ENCODE measurements at regions not wholly inside any gene's neighbourhood (a gene's known extent, or its start where the extent isn't known, plus 50 kb on each side); places are given as distances from the start of the nearest gene placed in this dataset.
"Not testable (repeated sequence)": the region's sequence is repeated elsewhere in the genome, so short reads cannot be mapped to it uniquely, and the experiment has no call there.

DNA sequence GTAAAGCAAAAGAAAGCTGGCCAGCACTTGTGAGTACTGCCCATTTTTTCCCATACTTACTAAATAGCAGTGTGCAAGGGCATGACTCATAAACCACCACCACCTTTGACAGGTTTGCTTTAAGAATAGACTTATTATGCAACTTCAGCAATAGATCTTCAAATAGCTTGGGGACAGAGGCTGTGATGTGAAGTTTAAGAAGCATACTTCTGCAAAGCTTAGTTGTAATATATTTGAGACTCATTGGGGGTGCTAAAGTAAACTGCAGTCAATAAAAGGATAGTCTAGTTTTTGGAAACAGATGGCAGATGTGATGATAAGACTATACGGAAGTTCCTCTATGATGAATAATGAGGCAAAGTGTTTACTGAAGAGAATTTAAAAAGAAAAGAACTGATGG lies 210.0 kb downstream of the PLA2G4A start:
- DNase-seq, result peak; percentile 38

DNA sequence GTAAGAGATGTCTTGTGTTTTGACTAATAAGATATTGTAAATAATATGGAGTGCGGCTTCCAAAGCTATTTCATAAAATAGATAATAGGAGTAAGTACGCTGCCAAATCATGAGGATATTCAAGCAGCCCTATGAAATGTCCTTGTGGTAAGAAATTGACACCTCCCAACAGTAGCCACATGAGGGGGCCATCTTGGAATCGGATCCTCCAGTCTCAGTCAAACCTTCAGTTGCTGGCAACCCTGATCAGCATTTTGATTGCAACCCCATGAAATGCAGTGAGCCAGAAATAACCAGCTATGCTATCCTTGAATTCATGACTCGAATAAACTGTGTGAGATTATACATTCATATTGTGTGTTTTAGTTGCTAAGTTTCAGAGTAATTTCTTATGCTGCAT lies 212.4 kb downstream of the PLA2G4A start:
- no peak for DNase-seq

DNA sequence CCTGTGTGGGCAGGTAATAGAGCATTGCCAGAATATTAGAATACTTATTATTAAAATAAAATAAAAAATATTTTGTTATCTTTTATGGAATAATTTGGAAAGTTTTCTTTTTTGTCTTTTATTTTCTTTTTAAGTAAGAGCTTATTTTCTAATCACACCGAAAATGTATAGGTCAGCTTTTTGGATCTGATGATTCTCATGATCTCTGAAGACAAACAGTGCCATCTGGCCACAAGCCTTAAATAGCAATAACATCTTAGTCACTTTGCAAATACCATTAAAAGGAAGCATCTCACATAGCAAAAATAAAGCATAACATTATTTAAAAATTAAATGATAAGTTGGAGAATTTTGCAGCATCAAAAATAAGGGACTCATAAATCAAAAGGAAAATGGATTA lies 213.8 kb downstream of the PLA2G4A start:
- no peak for DNase-seq

DNA sequence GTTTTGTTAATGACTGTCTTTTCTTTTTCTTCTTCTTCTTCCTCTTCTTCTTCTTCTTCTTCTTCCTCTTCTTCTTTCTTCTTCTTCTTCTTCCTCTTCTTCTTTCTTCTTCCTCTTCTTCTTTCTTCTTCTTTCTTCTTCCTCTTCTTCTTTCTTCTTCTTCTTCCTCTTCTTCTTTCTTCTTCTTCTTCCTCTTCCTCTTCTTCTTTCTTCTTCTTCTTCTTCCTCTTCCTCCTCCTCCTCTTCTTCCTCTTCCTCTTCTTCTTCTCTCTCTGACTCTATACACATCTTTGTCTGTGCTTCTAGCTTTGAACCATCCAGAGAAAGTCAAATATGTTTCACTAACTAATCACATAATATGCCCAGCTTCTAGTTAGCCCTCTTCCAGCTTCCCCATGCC lies 214.7 kb downstream of the PLA2G4A start:
- DNase-seq, result not testable (repeated sequence)

DNA sequence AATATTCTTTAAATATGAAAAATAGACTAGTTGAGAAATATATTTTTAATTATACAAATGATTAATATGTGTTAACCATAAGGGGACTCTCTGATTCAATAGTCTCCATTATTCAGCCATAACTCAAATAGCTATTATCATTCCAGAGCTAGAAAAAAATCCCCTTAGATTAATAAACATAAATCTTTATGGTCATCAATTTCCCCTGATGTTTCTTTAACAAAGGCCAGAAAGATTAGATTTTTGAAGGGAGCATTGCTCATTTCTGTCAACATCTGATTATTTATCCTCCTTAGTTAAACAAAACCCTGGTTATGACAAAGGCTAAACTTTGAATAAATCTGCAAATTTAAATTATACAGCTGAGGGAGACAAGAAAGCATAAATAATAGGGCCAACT lies 215.7 kb downstream of the PLA2G4A start:
- DNase-seq, result no peak

DNA sequence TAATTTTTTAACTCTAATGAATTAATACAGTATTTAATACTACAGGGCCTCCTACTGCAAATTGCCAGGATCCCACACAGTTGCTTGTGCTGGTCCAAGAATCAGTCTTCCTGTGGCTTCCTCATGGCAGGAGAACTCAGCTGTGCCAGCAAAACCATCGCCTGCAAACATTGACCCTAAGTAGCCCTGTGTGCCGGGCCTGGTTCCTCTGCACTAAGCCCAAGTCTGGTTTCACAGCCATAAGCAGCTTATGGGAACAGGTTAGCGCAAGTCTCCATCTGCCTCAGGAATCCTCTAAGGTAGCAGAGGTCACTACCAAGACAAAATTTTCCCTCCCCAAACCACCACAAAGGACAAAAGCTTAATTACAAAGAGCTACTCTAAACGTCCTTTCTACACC lies 216.6 kb downstream of the PLA2G4A start:
- DNase-seq, result no peak

DNA sequence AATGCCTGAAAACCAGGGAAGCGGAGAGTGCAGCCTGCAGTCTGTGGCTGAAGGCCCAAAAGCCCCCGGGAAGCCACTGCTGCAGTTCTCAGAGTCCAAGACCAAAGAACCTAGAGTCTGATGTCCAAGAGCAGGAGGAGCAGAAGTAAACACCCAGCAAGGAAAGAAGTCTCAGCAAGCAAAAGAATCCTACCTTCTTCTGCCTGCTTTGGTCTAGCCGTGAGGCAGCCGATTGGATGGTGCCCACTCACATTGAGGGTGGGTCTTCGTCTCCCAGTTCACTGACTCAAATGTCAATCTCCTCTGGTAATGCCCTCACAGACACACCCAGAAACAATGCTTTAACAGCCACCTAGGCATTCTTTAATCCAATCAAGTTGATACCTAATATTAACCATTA lies 217.5 kb downstream of the PLA2G4A start:
- no peak for DNase-seq

DNA sequence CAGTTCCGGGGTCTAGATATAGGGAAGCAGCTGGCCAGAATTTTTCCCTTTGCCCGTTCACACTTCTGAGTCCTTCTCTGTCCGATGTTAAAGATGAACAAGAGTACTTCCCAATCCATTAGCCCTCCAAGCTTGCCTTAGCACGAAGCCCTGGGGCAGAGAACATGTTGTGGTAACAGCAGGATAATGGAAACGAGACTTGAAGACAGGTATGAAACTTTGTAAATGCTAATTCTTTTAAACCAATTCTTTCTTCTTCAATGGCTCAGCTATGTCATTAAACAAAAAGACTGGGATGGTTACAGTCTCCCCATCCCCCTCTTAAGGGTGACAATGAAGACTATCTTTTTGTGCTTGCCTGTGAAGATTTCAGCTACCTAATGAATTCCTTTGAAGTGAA lies 218.5 kb downstream of the PLA2G4A start:
- DNase-seq, result no peak

DNA sequence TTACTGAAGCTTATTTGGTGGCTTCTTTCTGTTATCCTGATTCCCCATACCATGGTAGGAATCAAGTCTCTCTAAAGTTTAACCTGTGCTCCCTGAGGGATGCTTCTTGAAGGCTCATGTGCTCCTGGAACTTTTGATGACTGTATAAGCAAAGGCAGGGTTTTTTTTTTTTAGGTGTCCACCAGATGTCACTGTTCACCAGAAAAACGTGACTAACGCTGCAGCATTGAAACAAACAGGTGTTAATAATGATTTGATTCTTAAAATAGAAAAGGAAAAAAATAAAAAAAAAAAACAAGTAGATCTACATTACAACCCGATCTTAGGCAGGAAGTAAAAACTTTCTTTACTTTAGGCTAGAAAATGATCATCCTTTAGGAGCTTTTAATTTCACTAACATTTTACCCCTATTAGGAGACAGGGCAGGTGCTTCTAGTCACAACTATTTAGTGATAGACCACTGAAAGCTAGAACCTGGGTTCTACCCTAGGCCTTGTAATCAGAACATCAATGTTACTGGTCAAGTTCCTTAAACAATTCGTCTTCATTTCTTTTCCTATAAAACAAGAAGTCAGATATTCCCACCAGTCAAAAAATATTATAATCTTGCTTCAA lies 223.0 kb downstream of the PLA2G4A start:
- no peak for DNase-seq

DNA sequence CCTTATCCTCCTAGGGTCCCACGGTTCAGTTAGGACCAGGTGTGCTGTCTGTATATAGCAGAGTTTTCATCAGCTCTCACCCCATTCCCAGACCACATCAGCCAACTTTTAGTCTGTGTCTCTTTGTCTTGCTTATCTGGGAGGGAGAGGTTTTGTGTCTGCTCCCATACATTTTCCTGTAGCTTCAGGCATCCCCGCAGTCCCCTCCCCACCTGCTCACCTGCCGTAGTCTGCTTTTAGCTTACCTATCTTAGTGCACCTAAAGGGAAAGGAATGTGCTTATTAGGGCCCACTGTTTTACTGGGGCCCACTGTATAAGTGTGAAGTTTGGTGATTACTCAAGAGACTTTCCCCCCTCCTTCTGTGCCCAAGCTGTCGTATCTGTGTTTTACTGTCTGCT lies 225.1 kb downstream of the PLA2G4A start:
- no peak for DNase-seq

DNA sequence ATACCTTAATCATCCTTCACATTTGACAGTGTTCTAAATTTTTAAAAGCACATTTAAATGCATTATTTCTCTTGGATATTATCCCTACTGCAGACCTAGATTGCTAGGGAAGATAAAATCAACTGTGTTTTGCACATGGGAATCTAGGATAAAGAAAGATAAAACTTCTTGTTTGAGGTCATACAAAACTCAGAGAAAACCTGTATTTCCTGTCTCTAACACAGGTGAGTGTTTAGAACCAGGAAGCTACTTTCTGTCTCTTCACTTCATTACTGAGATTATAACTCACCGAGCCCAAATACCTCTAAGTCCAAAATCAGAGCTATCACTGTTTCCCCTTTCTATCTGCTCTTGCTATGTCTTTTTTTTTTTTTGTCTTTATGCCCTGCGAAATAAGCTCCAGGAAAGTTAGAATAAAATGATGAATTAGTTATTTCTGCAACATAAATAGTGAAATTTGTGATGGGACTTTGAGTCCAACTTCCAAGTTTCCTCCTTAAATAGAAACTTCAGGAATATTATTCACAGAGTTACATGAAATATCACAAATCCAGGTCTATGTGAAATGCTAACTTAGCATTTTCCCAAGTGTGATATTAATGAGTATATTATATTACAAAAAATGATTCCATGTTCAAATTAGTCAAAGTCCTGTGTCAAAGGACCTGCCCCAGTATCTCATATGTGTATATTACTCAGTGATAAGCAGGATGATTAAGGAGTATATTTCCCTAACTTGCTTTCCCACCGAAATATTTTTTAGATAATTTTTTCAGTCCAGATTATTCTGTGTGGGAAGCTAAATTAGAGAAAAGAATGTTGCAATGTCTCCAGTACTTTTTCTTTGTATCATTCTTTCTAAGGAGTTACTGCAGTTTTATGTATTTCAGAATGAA lies 226.4 kb downstream of the PLA2G4A start:
- DNase-seq, result no peak

DNA sequence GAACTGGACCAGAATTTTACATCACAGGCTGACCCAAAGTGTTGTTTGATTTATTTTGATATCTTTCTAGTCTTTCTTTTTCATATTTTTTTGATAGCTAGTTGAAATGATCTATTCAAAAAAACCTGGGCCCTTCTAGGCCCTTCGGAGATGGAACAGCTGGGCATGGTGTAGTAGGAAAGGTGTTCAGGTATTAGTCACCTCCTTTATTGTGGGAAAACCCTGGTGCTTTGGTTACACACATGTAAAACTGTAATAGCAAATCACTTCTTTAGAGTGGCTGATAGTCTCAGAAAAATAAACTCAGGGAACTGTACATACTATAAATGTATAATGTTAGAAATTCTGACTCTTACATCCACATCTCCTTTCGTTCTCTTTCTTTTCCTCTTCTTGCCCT lies 234.5 kb downstream of the PLA2G4A start:
- no peak for DNase-seq

DNA sequence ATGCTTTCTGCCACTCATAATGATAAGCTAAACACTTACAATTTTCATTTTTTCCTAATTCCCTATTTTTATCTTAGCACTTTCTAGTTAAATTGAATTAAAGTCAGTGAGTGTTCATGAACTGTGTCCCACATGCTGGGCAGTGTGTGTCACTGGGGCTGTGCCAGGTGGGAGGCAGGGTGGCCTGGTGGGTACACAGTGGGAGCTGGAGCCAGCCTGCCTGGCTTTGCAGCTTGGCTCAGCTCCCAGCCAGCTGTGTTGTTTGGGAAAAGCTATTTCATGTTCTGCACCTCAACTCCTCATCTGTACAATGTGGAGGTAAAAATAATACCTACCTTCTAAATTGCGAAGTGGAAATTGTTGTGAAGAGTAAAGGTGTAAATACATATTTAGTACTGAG lies 238.4 kb downstream of the PLA2G4A start:
- DNase-seq, result no peak

DNA sequence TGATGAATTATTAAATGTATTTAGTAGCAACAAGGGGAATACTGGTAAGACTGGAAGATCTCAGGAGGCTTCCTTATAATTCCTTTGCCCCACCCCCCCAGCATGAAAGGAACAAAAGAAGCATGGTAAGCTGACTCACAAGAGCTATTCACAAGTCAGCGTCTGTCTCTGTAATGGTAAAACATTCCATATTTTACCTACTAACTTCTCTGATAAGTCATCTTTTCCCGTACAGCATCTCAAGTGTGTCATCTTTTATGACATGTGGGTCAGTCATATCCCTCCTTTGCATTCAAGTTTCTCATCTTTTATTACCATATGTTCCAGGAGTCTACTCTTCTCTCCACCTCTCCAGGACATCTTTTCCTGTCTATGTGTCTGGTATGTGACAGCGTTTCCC lies 241.3 kb downstream of the PLA2G4A start:
- DNase-seq, result no peak

DNA sequence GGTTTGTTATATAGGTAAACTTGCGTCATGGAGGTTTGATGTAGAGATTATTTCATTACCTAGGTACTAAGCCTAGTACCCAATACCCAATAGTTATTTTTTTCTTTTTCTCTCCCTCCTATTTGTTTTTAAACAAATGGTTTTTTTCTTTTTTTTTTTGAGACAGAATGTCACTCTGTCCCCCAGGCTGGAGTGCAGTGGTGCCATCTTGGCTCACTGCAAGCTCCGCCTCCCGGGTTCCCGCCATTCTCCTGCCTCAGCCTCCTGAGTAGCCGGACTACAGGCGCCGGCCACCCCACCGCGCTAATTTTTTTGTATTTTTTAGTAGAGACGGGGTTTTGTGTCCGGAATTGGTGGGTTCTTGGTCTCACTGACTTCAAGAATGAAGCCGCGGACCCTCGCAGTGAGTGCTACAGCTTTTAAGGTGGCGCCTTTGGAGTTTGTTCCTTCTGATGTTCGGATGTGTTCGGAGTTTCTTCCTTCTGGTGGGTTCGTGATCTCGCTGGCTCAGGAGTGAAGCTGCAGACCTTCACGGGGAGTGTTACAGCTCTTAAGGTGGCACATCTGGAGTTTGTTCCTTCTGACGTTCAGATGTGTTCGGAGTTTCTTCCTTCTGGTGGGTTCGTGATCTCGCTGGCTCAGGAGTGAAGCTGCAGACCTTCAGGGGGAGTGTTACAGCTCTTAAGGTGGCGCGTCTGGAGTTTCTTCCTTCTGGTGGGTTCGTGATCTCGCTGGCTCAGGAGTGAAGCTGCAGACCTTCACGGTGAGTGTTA lies 243.7 kb downstream of the PLA2G4A start:
- not testable (repeated sequence) for DNase-seq

DNA sequence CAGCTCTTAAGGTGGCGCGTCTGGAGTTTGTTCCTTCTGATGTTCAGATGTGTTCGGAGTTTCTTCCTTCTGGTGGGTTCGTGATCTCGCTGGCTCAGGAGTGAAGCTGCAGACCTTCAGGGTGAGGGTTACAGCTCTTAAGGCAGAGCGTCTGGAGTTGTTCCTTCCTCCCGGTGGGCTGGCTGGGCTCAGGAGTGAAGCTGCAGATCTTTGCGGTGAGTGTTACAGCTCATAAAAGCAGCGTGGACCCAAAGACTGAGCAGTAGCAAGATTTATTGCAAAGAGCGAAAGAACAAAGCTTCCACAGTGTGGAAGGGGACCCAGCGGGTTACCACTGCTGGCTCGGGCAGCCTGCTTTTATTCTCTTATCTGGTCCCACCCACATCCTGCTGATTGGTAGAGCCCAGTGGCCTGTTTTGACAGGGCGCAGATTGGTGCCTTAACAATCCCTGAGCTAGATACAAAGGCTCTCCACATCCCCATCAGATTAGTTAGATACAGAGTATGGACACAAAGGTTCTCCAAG lies 244.3 kb downstream of the PLA2G4A start:
- not testable (repeated sequence) for DNase-seq

DNA sequence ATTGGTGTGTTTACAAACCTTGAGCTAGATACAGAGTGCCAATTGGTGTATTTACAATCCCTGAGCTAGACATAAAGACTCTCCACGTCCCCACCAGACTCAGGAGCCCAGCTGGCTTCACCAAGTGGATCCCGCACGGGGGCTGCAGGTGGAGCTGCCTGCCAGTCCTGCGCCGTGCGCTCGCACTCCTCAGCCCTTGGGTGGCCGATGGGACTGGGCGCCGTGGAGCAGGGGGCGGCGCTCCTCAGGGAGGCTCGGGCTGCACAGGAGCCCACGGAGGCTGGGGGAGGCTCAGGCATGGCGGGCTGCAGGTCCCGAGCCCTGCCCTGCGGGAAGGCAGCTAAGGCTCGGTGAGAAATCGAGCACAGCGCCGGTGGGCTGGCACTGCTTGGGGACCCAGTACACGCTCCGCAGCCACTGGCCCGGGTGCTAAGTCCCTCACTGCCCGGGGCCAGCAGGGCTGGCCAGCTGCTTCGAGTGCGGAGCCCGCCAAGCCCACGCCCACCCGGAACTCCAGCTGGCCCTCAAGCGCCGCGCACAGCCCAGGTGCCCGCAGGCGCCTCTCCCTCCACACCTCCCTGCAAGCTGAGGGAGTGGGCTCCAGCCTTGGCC lies 245.0 kb downstream of the PLA2G4A start:
- not testable (repeated sequence) for DNase-seq

DNA sequence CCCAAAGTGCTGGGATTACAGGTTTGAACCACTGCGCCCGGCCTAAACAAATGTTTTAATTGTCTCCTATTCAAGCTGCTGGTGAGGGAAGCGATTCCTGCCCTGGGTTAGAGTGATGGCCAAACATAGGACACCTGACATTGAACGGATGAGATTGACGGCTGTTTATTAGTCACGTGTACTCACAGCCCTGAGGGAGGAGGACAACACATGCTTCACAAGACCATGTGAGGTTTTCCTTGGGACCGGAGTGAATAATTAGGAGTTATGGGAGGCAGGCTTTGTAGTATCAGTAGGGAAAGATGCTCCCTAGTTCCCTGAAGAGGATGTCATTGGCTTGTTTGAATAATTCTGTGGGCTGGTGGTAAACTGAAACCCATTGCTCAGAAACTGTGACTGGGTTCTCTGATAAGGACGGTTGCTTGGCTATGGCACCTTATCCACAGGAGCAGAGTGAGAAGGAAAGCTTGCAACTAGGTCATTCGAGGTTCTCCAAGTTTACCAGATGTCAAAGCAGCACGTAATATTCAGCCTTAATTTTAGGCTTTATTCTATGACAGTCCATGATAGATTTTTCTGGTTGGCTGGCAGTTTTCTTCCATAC lies 245.8 kb downstream of the PLA2G4A start:
- DNase-seq, result no peak

DNA sequence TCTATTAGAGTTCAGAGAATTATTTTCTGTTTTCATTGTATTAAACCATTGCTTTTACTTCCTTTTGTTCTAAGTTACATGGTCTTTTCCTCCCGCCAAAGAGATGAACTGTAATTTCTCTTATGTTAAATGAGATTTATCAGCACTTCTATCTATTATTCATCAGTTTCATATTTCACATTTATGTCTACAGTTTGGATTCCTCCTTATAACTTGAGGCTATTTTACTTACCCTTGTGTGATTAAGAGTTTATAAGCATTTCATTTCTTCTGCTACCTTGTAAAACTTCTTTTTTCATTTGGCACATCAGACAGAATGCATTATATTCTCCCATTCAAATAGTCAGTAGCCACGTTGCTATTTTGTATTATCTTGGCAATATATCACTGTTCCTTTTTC lies 248.2 kb downstream of the PLA2G4A start:
- DNase-seq, result no peak

DNA sequence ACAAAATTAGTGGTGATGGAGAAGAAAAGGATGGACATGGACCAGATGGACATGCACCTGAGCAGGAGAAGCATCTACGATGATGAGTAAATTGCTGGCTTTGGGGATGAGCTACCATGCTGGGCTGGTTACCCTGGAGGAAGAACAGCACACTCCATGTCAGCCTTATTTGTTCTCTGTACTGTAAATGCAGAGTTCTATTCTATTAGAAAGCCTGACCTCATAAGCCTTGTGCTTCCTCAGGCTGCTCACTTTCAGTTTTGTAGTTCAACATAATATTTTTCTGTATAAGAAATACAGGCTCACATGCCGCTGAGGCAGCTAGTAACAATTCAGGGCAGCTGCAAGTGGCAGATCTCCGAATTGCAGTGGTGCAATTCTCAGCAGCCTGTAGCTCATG lies 249.6 kb downstream of the PLA2G4A start:
- no peak for DNase-seq

DNA sequence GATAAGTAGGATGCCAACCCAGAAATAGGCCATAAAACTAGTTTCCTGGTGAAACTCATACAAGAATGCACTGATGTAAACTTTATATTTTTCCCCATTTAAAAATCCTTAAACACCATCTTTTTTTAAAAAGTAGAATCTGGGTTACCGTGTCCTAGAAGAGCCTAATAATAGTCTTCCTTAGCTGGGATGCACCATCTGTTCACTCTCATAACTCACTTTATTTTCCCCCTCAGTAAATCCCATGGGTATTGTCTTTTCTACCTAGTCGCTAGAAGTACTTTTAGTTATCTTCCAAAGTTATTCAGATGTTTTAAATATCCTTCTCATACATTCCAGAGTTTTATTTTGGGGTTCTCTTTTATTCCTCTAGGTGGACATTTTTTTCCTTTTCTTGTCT lies 250.2 kb downstream of the PLA2G4A start:
- no peak for DNase-seq

DNA sequence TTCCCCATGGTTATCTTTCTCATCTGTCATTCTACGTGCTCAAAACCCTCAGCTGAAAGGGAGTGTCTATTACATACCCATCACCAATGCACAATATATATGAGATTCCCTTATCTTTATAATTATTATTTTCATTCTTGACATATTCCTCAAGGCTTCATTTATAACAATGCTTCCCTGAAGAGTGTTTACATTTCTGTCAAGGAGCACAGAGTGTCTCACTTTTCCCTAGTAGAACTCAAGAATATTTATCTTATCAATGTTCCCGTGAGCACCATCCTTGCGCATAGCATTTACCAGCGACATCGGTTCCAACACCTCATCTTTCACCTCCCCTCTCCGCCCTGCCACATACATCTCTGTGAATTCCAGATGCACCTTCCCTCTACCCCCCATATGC lies 250.6 kb downstream of the PLA2G4A start:
- no peak for DNase-seq

DNA sequence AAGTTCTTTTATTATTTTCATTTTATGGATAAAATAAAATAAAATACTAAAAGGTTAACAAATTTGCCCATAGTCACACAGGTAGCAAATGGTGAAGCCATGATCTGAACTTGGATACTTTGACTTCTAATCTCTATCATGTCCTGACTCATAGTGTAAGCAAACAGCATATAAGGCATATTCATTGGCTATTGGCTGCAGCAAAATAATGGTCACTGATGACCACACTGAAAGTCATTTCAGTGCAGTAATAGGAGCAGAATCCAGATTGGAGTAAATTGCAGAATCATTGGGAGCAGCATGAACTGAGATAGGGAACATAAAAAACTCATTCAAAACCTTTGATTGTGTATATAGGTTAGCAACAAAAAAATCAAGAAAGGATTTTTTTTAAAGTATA lies 262.9 kb downstream of the PLA2G4A start:
- no peak for DNase-seq
